ENCODE measurements at regions not wholly inside any gene's neighbourhood (a gene's known extent, or its start where the extent isn't known, plus 50 kb on each side); places are given as distances from the start of the nearest gene placed in this dataset.

- no peaks in the 10 kb centered on the region for H4K20me1 ChIP-seq (ENCODE audit: low read depth)
- H3K4me3 ChIP-seq: no peak overlapping the region
- H3K36me3 Mint-ChIP-seq: no peaks in the 10 kb centered on the region
- H3K27me3 Mint-ChIP-seq (ENCODE audit: insufficient read depth, low read depth): peaks cover 3% of the 10 kb centered on the region
- no peak for TF ChIP-seq EZH2 (IDR thresholded peaks at IDR 0.05)
- no peak for TF ChIP-seq CTCF (IDR thresholded peaks at IDR 0.05)
- no peak for TF ChIP-seq EZH2phosphoT487 (IDR thresholded peaks at IDR 0.05)
- H3K79me2 ChIP-seq (ENCODE audit: low read depth): no peaks in the 10 kb centered on the region
- no peak overlapping the region for H3K27ac Mint-ChIP-seq
- H3K4me2 ChIP-seq: no peak overlapping the region
- H2AFZ ChIP-seq (replicated peaks): no peak overlapping the region
- H3K4me3 Mint-ChIP-seq: no peak overlapping the region
- no peaks in the 10 kb centered on the region for H3F3A ChIP-seq (ENCODE audit: low read depth)
- H3K9me3 Mint-ChIP-seq: no peaks in the 10 kb centered on the region
- peaks cover 11% of the 10 kb centered on the region for H3K4me1 Mint-ChIP-seq
- DNase-seq (ENCODE audit: low spot score): no peak
- no peaks in the 10 kb centered on the region for H3K36me3 ChIP-seq
- H3K27ac ChIP-seq: no peak overlapping the region
- H3K9ac ChIP-seq: no peak overlapping the region
- H3K9me3 ChIP-seq (ENCODE audit: low read depth): no peaks in the 10 kb centered on the region
- peaks cover 8% of the 10 kb centered on the region for H3K4me1 ChIP-seq
- H3K27me3 ChIP-seq: peaks cover 8% of the 10 kb centered on the region
Measured at GRCh38 chr13:111525320-111526118, 205.1 kb downstream of the TEX29 start.

GRCh38 chr13:111526922-111527321 lies 206.5 kb downstream of the TEX29 start:
- Mint-ChIP-seq H3K4me3 (no peak overlapping the region), H3K36me3 (no peaks in the 10 kb centered on the region), H3K27me3 (ENCODE audit: insufficient read depth, low read depth) (peaks cover 4% of the 10 kb centered on the region), H3K4me1 (peaks cover 14% of the 10 kb centered on the region), H3K9me3 (no peaks in the 10 kb centered on the region), H3K27ac (no peak overlapping the region)
- Histone ChIP-seq H3K36me3 (no peaks in the 10 kb centered on the region), H3K79me2 (ENCODE audit: low read depth) (no peaks in the 10 kb centered on the region), H3K4me3 (no peak overlapping the region), H3K4me2 (no peak overlapping the region), H3K9ac (no peak overlapping the region), H4K20me1 (ENCODE audit: low read depth) (no peaks in the 10 kb centered on the region), H3K9me3 (ENCODE audit: low read depth) (no peaks in the 10 kb centered on the region), H3F3A (ENCODE audit: low read depth) (no peaks in the 10 kb centered on the region), H3K4me1 (peaks cover 8% of the 10 kb centered on the region), H3K27ac (no peak overlapping the region), H2AFZ (replicated peaks) (no peak overlapping the region), H3K27me3 (peaks cover 22% of the 10 kb centered on the region)
- no peak for DNase-seq (ENCODE audit: low spot score)
- TF ChIP-seq EZH2phosphoT487 (IDR thresholded peaks at IDR 0.05) (no peak), CTCF (IDR thresholded peaks at IDR 0.05) (no peak), EZH2 (IDR thresholded peaks at IDR 0.05) (no peak)

- H3K9me3 Mint-ChIP-seq: no peaks in the 10 kb centered on the region
- no peak overlapping the region for H3K27ac Mint-ChIP-seq
- peaks cover 30% of the 10 kb centered on the region for H3K27me3 ChIP-seq
- H4K20me1 ChIP-seq (ENCODE audit: low read depth): no peaks in the 10 kb centered on the region
- no peaks in the 10 kb centered on the region for H3K36me3 ChIP-seq
- H3K4me2 ChIP-seq: no peak overlapping the region
- H3K9me3 ChIP-seq (ENCODE audit: low read depth): no peaks in the 10 kb centered on the region
- no peaks in the 10 kb centered on the region for H3K36me3 Mint-ChIP-seq
- no peak overlapping the region for H3K27ac ChIP-seq
- H3F3A ChIP-seq (ENCODE audit: low read depth): no peaks in the 10 kb centered on the region
- peaks cover 22% of the 10 kb centered on the region for H3K4me1 Mint-ChIP-seq
- H3K79me2 ChIP-seq (ENCODE audit: low read depth): no peaks in the 10 kb centered on the region
- DNase-seq (ENCODE audit: low spot score): no peak
- H3K27me3 Mint-ChIP-seq (ENCODE audit: insufficient read depth, low read depth): peaks cover 5% of the 10 kb centered on the region
- TF ChIP-seq EZH2 (IDR thresholded peaks at IDR 0.05): no peak
- no peak for TF ChIP-seq CTCF (IDR thresholded peaks at IDR 0.05)
- TF ChIP-seq EZH2phosphoT487 (IDR thresholded peaks at IDR 0.05): no peak
- no peak overlapping the region for H3K9ac ChIP-seq
- peaks cover 8% of the 10 kb centered on the region for H3K4me1 ChIP-seq
- no peak overlapping the region for H2AFZ ChIP-seq (replicated peaks)
- no peak overlapping the region for H3K4me3 ChIP-seq
- H3K4me3 Mint-ChIP-seq: no peak overlapping the region
Measured at GRCh38 chr13:111527614-111528229, 207.3 kb downstream of the TEX29 start.
